ENCODE measurements at regions not wholly inside any gene's neighbourhood (a gene's known extent, or its start where the extent isn't known, plus 50 kb on each side); places are given as distances from the start of the nearest gene placed in this dataset.

- H3K27me3 ChIP-seq (ENCODE audit: control insufficient read depth, insufficient read depth, low read length), result no peaks in the 10 kb centered on the region
- DNase-seq (ENCODE audit: low read depth), result no peak
- ChIA-PET POLR2A (no interaction called here), CTCF (no interaction called here)
- no peak overlapping the region for H3K4me3 ChIP-seq (ENCODE audit: low read depth, low read length)
- TF ChIP-seq, protein P1, sequence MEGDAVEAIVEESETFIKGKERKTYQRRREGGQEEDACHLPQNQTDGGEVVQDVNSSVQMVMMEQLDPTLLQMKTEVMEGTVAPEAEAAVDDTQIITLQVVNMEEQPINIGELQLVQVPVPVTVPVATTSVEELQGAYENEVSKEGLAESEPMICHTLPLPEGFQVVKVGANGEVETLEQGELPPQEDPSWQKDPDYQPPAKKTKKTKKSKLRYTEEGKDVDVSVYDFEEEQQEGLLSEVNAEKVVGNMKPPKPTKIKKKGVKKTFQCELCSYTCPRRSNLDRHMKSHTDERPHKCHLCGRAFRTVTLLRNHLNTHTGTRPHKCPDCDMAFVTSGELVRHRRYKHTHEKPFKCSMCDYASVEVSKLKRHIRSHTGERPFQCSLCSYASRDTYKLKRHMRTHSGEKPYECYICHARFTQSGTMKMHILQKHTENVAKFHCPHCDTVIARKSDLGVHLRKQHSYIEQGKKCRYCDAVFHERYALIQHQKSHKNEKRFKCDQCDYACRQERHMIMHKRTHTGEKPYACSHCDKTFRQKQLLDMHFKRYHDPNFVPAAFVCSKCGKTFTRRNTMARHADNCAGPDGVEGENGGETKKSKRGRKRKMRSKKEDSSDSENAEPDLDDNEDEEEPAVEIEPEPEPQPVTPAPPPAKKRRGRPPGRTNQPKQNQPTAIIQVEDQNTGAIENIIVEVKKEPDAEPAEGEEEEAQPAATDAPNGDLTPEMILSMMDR (IDR thresholded peaks at IDR 0.05; ENCODE audit: insufficient read depth, low read depth, low read length), result no peak
- H3K36me3 ChIP-seq (ENCODE audit: control insufficient read depth, insufficient read depth, low read length), result no peaks in the 10 kb centered on the region
These were observed 468.5 kb downstream of the KIF16B start for GRCh38 chr20:16104783-16105182.
